ENCODE measurements at regions not wholly inside any gene's neighbourhood (a gene's known extent, or its start where the extent isn't known, plus 50 kb on each side); places are given as distances from the start of the nearest gene placed in this dataset.

DNA sequence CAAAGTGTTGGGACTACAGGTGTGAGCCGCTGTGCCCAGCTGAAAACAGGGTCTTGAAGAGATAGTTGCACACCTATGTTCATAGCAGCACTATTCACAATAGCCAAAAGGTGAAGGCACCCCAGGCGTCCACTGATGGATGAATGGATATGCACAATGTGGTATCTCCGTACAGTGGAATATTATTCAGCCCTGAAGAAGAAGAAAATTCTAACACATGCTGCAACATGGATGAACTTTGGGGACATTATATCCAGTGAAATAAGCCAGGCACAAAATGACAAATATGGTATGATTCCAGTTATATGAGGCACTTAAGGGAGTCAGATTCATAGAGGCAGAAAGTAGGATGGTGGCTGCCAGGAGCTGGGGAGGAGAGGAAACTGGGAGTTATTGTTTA, 137.6 kb upstream of the WNT4 start:
- POLR2A ChIA-PET: no interaction called here
- H3K9me3 Mint-ChIP-seq (ENCODE audit: insufficient read depth): peaks cover 7% of the 10 kb centered on the region
- intact Hi-C loops (cut with micrococcal nuclease): no loop called here
- Histone ChIP-seq H3K27ac (ENCODE audit: low read length in 2 of 2) (no peak overlapping the region), H3K79me2 (ENCODE audit: control insufficient read depth, insufficient read depth, low read length) (no peaks in the 10 kb centered on the region), H3K27me3 (replicated peaks in 1 of 4; ENCODE audit: control extremely low read depth in 1 of 4, control insufficient read depth in 3 of 4, insufficient read depth in 4 of 4, low read length in 3 of 4) (peaks cover 0 to 7% (median 0%) of the 10 kb centered on the region in 4 experiments), H3K4me1 (ENCODE audit: control insufficient read depth in 2 of 2, insufficient read depth in 2 of 2, low read length in 2 of 2) (no peaks in the 10 kb centered on the region), H3K9me3 (ENCODE audit: control extremely low read depth in 1 of 3, control insufficient read depth in 2 of 3, insufficient read depth in 1 of 3, low read length in 2 of 3) (peaks cover 0 to 12% (median 3%) of the 10 kb centered on the region in 3 donors), H3K4me2 (replicated peaks; ENCODE audit: low read depth, low read length, poor library complexity, severe bottlenecking) (no peak overlapping the region), H3K9ac (ENCODE audit: low read length) (no peak overlapping the region), H3K36me3 (replicated peaks in 1 of 2; ENCODE audit: control extremely low read depth in 1 of 2, control insufficient read depth in 1 of 2, extremely low read depth in 1 of 2, insufficient read depth in 2 of 2, low read length in 1 of 2) (no peaks in the 10 kb centered on the region), H2AFZ (ENCODE audit: insufficient read depth, low read depth, low read length, poor library complexity, severe bottlenecking) (no peak overlapping the region), H4K20me1 (ENCODE audit: control insufficient read depth, insufficient read depth, low read length, poor library complexity, severe bottlenecking) (no peaks in the 10 kb centered on the region), H3K4me3 (ENCODE audit: control extremely low read depth in 1 of 5, extremely low read depth in 1 of 5, insufficient read depth in 1 of 5, low read depth in 2 of 5, low read length in 4 of 5) (no peak overlapping the region)
- ATAC-seq (ENCODE audit: low read depth): no peak
- no peak overlapping the region for H3K27ac Mint-ChIP-seq
- H3K4me3 Mint-ChIP-seq: no peak overlapping the region
- CTCF ChIA-PET: no interaction called here
- no peak for TF ChIP-seq CTCF (IDR thresholded peaks at IDR 0.05)
- TF ChIP-seq EZH2 (IDR thresholded peaks at IDR 0.05; ENCODE audit: borderline replicate concordance, insufficient read depth, low read depth, low read length, poor library complexity, severe bottlenecking): no peak
- H3K4me1 Mint-ChIP-seq: no peaks in the 10 kb centered on the region
- WGBS (ENCODE audit: insufficient coverage): no CpG with 5 or more reads among the region's 3 CpGs
- no peak for DNase-seq
- H3K27me3 Mint-ChIP-seq: peaks cover 41% of the 10 kb centered on the region

GRCh38 chr1:22281521-22282363, 138.8 kb upstream of the WNT4 start:
- H2AFZ ChIP-seq (ENCODE audit: insufficient read depth, low read depth, low read length, poor library complexity, severe bottlenecking): no peak overlapping the region

More at GRCh38 chr1:22281521-22282363, 138.8 kb upstream of the WNT4 start:
- no peaks in the 10 kb centered on the region for H3K4me1 ChIP-seq (ENCODE audit: control insufficient read depth in 2 of 2, insufficient read depth in 2 of 2, low read length in 2 of 2)
- H4K20me1 ChIP-seq (ENCODE audit: control insufficient read depth, insufficient read depth, low read length, poor library complexity, severe bottlenecking): no peaks in the 10 kb centered on the region
- Mint-ChIP-seq H3K4me3 (no peak overlapping the region), H3K4me1 (no peaks in the 10 kb centered on the region), H3K9me3 (ENCODE audit: insufficient read depth) (peaks cover 7% of the 10 kb centered on the region), H3K27me3 (peaks cover 37% of the 10 kb centered on the region), H3K27ac (no peak overlapping the region)
- no peaks in the 10 kb centered on the region for H3K79me2 ChIP-seq (ENCODE audit: control insufficient read depth, insufficient read depth, low read length)
- H3K27me3 ChIP-seq (replicated peaks in 1 of 4; ENCODE audit: control extremely low read depth in 1 of 4, control insufficient read depth in 3 of 4, insufficient read depth in 4 of 4, low read length in 3 of 4): peaks cover 0 to 2% (median 0%) of the 10 kb centered on the region in 4 experiments
- H3K4me3 ChIP-seq (ENCODE audit: control extremely low read depth in 1 of 5, extremely low read depth in 1 of 5, insufficient read depth in 1 of 5, low read depth in 2 of 5, low read length in 4 of 5): no peak overlapping the region
- H3K9ac ChIP-seq (ENCODE audit: low read length): no peak overlapping the region
- CTCF ChIA-PET: no interaction called here
- intact Hi-C loops (cut with micrococcal nuclease): no loop called here
- no peak for DNase-seq
- no peak for ATAC-seq (ENCODE audit: low read depth)
- no peak overlapping the region for H3K4me2 ChIP-seq (replicated peaks; ENCODE audit: low read depth, low read length, poor library complexity, severe bottlenecking)
- no peak overlapping the region for H3K27ac ChIP-seq (ENCODE audit: low read length in 2 of 2)
- POLR2A ChIA-PET: no interaction called here
- WGBS (ENCODE audit: insufficient coverage): 81% methylated on average over 7 of the region's 11 CpGs
- peaks cover 0 to 12% (median 3%) of the 10 kb centered on the region in 3 donors for H3K9me3 ChIP-seq (ENCODE audit: control extremely low read depth in 1 of 3, control insufficient read depth in 2 of 3, insufficient read depth in 1 of 3, low read length in 2 of 3)
- TF ChIP-seq EZH2 (IDR thresholded peaks at IDR 0.05; ENCODE audit: borderline replicate concordance, insufficient read depth, low read depth, low read length, poor library complexity, severe bottlenecking) (no peak), CTCF (IDR thresholded peaks at IDR 0.05) (no peak)
- no peaks in the 10 kb centered on the region for H3K36me3 ChIP-seq (replicated peaks in 1 of 2; ENCODE audit: control extremely low read depth in 1 of 2, control insufficient read depth in 1 of 2, extremely low read depth in 1 of 2, insufficient read depth in 2 of 2, low read length in 1 of 2)
